IMR-90 (cell line): ENCODE measurements at regions not wholly inside any gene's neighbourhood (a gene's known extent, or its start where the extent isn't known, plus 50 kb on each side); places are given as distances from the start of the nearest gene placed in this dataset.

ENCODE experiments used
- ATAC-seq: fragments of 200-7000 bp; cut with Tn5 transposase; 2 replicates; pipeline ENCODE4 v1.9.1; 2020; ENCODE audit warnings: low read depth, mild to moderate bottlenecking, moderate library complexity
- BruUV-seq: library from RNA; stranded (reverse); fragments of 400-500 nt; replicated peaks from 2 replicates; lab custom pipeline; 2021; lab: Mats Ljungman, UMichigan
- CTCF ChIA-PET: fragments of 300-600 bp; formaldehyde crosslinking; extraction: SDS; loops from one replicate; lab custom pipeline; 2021; ENCODE audit warnings: antibody characterized with exemption; lab: Yijun Ruan, JAX
- POLR2A ChIA-PET: fragments of 300-600 bp; sonication (Branson Sonifier 250); formaldehyde crosslinking; loops from one replicate; lab custom pipeline; 2022; ENCODE audit warnings: antibody characterized with exemption; ENCODE audit not compliant: unreplicated experiment; lab: Charles Lee
- DNase-seq: peaks from one replicate; pipeline ENCODE4 v3.0.0; 2013
- H2AFZ ChIP-seq: replicated peaks from 2 replicates; pipeline ENCODE3; 2013; ENCODE audit warnings: low read length, mild to moderate bottlenecking; ENCODE audit not compliant: poor library complexity
- H2AK5ac ChIP-seq: 2 replicates; pipeline ENCODE4 v1.6.1; 2013; ENCODE audit warnings: low read depth, low read length, inconsistent platforms
- H2AK9ac ChIP-seq: replicated peaks from 2 replicates; pipeline ENCODE3; 2013; ENCODE audit warnings: mild to moderate bottlenecking, low read depth, low read length, moderate library complexity; ENCODE audit not compliant: poor library complexity
- H2BK120ac ChIP-seq: 2 replicates; pipeline ENCODE4 v1.6.1; 2013; ENCODE audit warnings: low read depth, low read length, inconsistent platforms
- H2BK15ac ChIP-seq: 3 replicates; pipeline ENCODE4 v1.6.1; 2013; ENCODE audit warnings: low read depth, low read length, inconsistent platforms
- H2BK20ac ChIP-seq: 2 replicates; pipeline ENCODE4 v1.6.1; 2013; ENCODE audit warnings: low read depth, mild to moderate bottlenecking, inconsistent platforms, low read length, moderate library complexity
- H2BK5ac ChIP-seq: 2 replicates; pipeline ENCODE4 v1.6.1; 2013; ENCODE audit warnings: mild to moderate bottlenecking, low read depth, low read length, inconsistent platforms; ENCODE audit not compliant: poor library complexity, severe bottlenecking
- H3K14ac ChIP-seq: replicated peaks from 2 replicates; pipeline ENCODE4 v1.6.1; 2013; ENCODE audit warnings: low read depth, low read length, inconsistent platforms
- H3K18ac ChIP-seq: 2 replicates; pipeline ENCODE4 v1.6.1; 2013; ENCODE audit warnings: low read depth, low read length, control low read depth
- H3K23ac ChIP-seq: 2 replicates; pipeline ENCODE4 v1.6.1; 2013; ENCODE audit warnings: low read depth, low read length, inconsistent platforms
- H3K27ac ChIP-seq: 2 replicates; pipeline ENCODE4 v1.5.1; 2013; ENCODE audit warnings: mild to moderate bottlenecking, control low read depth, low read length; ENCODE audit not compliant: insufficient read depth
- H3K27me3 ChIP-seq: 2 replicates; pipeline ENCODE4 v1.6.1; 2013; ENCODE audit warnings: low read length; ENCODE audit not compliant: control insufficient read depth, insufficient read depth
- H3K36me3 ChIP-seq: 2 replicates; pipeline ENCODE4 v1.6.1; 2013; ENCODE audit warnings: low read length, mixed read lengths; ENCODE audit not compliant: control insufficient read depth, insufficient read depth
- H3K4ac ChIP-seq: 2 replicates; pipeline ENCODE4 v1.6.1; 2013; ENCODE audit warnings: low read depth, low read length, inconsistent platforms
- H3K4me1 ChIP-seq: 2 replicates; pipeline ENCODE4 v1.6.1; 2013; ENCODE audit warnings: low read length, mixed read lengths; ENCODE audit not compliant: control insufficient read depth, insufficient read depth
- H3K4me2 ChIP-seq: 2 replicates; pipeline ENCODE4 v1.6.1; 2013; ENCODE audit warnings: low read depth, mild to moderate bottlenecking, control low read depth, low read length, moderate library complexity
- H3K4me3 ChIP-seq: 2 replicates; pipeline ENCODE4 v1.5.1; 2013; ENCODE audit warnings: low read depth, mild to moderate bottlenecking, control low read depth, low read length, moderate library complexity; ENCODE audit not compliant: insufficient read depth
- H3K56ac ChIP-seq: 2 replicates; pipeline ENCODE4 v1.6.1; 2013; ENCODE audit warnings: low read length, inconsistent platforms; ENCODE audit not compliant: insufficient read depth; ENCODE audit errors: extremely low read depth
- H3K79me1 ChIP-seq, 2 experiments: 2 replicates each; pipeline ENCODE4 v1.6.1; 2013; ENCODE audit warnings: low read length in 2 of 2, inconsistent platforms in 1 of 2, low read depth in 1 of 2
- H3K9ac ChIP-seq: 2 replicates; pipeline ENCODE4 v1.6.1; 2013; ENCODE audit warnings: low read depth, low read length, control low read depth
- H3K9me1 ChIP-seq: 2 replicates; pipeline ENCODE4 v1.6.1; 2013; ENCODE audit warnings: low read length, inconsistent platforms; ENCODE audit not compliant: insufficient read depth
- H3K9me3 ChIP-seq: 2 replicates; pipeline ENCODE4 v1.6.1; 2013; ENCODE audit warnings: low read length; ENCODE audit not compliant: control insufficient read depth, insufficient read depth
- H4K20me1 ChIP-seq: 2 replicates; pipeline ENCODE4 v1.6.1; 2013; ENCODE audit warnings: low read length, inconsistent platforms; ENCODE audit not compliant: insufficient read depth
- H4K5ac ChIP-seq: 2 replicates; pipeline ENCODE4 v1.6.1; 2013; ENCODE audit warnings: mild to moderate bottlenecking, low read depth, low read length, control low read depth
- H4K8ac ChIP-seq, 2 experiments: 2 replicates each; pipeline ENCODE4 v1.6.1; 2013; ENCODE audit warnings: low read depth in 2 of 2, low read length in 2 of 2, control low read depth in 1 of 2, inconsistent platforms in 1 of 2
- H4K91ac ChIP-seq: 2 replicates; pipeline ENCODE4 v1.6.1; 2013; ENCODE audit warnings: low read depth, low read length, inconsistent platforms; ENCODE audit not compliant: insufficient read depth
- CEBPB ChIP-seq: IDR thresholded peaks from 2 replicates; pipeline ENCODE4 v1.6.1; 2012; ENCODE audit warnings: low read depth, low read length, improper control_type of control experiment
- NFE2L2 ChIP-seq: fragments of 150-350 bp; IDR thresholded peaks from 2 replicates; pipeline ENCODE4 v1.6.1; 2016; ENCODE audit warnings: low read depth, mild to moderate bottlenecking, low read length
- WGBS, 2 experiments: methylation state at CpG; one replicate each; pipeline versions ENCODE4 v1.1.5 to v1.1.7; 2013; ENCODE audit warnings: missing lambda C conversion rate in 2 of 2; ENCODE audit not compliant: insufficient read length in 1 of 2; ENCODE audit errors: extremely low coverage in 2 of 2; 5-methylcytosine and 5-hydroxymethylcytosine counted together
- dilution Hi-C: fragments of 300-500 bp; cut with HindIII; formaldehyde crosslinking; loops from one replicate; pipeline ENCODE4 v1.14.3; 2018; ENCODE audit warnings: low sequenced_read_pairs; ENCODE audit not compliant: unreplicated experiment
- in situ Hi-C: fragments of 300-500 bp; cut with MboI; formaldehyde crosslinking; loops from 3 replicates; pipeline ENCODE4 v1.14.3; 2019; ENCODE audit warnings: low sequenced_read_pairs, inconsistent platforms, mixed read lengths
- intact Hi-C: fragments of 100-400 bp; cut with micrococcal nuclease; formaldehyde crosslinking; loops from 2 replicates; pipeline ENCODE4 v1.10.0; 2022

GRCh38 chr12:118781692-118782091 is 199.6 kb upstream of the SRRM4 start:
- Histone ChIP-seq H3K4ac (no peak overlapping the region), H3K9me3 (peaks cover 29% of the 10 kb centered on the region), H3K4me1 (no peaks in the 10 kb centered on the region), H3K9ac (no peak overlapping the region), H4K91ac (no peak overlapping the region), H3K27me3 (no peaks in the 10 kb centered on the region), H2AK5ac (no peak overlapping the region), H3K27ac (no peak overlapping the region), H3K56ac (no peak overlapping the region), H3K79me1 (no peaks in the 10 kb centered on the region), H2BK5ac (no peak overlapping the region), H4K20me1 (no peaks in the 10 kb centered on the region), H4K8ac (no peak overlapping the region), H2BK120ac (no peak overlapping the region), H2AK9ac (no peak overlapping the region), H3K9me1 (no peaks in the 10 kb centered on the region), H3K36me3 (no peaks in the 10 kb centered on the region), H3K18ac (no peak overlapping the region), H3K14ac (no peak overlapping the region), H3K23ac (no peak overlapping the region), H3K4me2 (no peak overlapping the region), H3K4me3 (no peak overlapping the region), H4K5ac (no peak overlapping the region), H2BK15ac (no peak overlapping the region), H2AFZ (no peak overlapping the region), H2BK20ac (no peak overlapping the region)
- TF ChIP-seq CEBPB (no peak), NFE2L2 (no peak)
- ChIA-PET CTCF (no interaction called here), POLR2A (no interaction called here)
- in situ Hi-C loops (no loop called here), dilution Hi-C loops (no loop called here), intact Hi-C loops (no loop called here)
- DNase-seq (no peak), ATAC-seq (no peak)
- no CpG with 5 or more reads among the region's 3 CpGs for WGBS, 2 experiments
- BruUV-seq = no TSS peak
